GM12878 (cell line): ENCODE measurements at regions not wholly inside any gene's neighbourhood (a gene's known extent, or its start where the extent isn't known, plus 50 kb on each side); places are given as distances from the start of the nearest gene placed in this dataset.

Experiments
- ATAC-seq: fragments of 200-7000 bp; cut with Tn5 transposase; 3 replicates; pipeline ENCODE4 v1.9.1; 2020; ENCODE audit warnings: mild to moderate bottlenecking, moderate library complexity
- BruUV-seq: library from RNA; stranded (reverse); fragments of 400-500 nt; replicated peaks from 2 replicates; lab custom pipeline; 2021; lab: Mats Ljungman, UMichigan
- CTCF ChIA-PET: fragments of 300-600 bp; sonication (Branson Sonifier 250); formaldehyde crosslinking; extraction: SDS; loops from one replicate; lab custom pipeline; 2021; ENCODE audit warnings: inconsistent platforms; lab: Yijun Ruan, JAX
- POLR2A ChIA-PET: fragments of 350-600 bp; formaldehyde crosslinking; extraction: SDS; loops from one replicate; lab custom pipeline; 2021; ENCODE audit warnings: inconsistent platforms; lab: Charles Lee
- RAD21 ChIA-PET: fragments of 300-600 bp; sonication (Branson Sonifier 250); formaldehyde crosslinking; loops from one replicate; lab custom pipeline; 2023; ENCODE audit warnings: antibody characterized with exemption; ENCODE audit not compliant: unreplicated experiment; lab: Charles Lee
- SMC1A ChIA-PET: fragments of 300-600 bp; sonication (Branson Sonifier 250); formaldehyde crosslinking; loops from one replicate; lab custom pipeline; 2023; ENCODE audit not compliant: unreplicated experiment, uncharacterized antibody; lab: Charles Lee
- DNase-seq: peaks from one replicate; pipeline ENCODE4 v3.0.0-alpha.2; 2011; ENCODE audit warnings: low read depth, low spot score
- FAIRE-seq: peaks from 3 replicates; lab custom pipeline; 2011; peaks lifted over from hg19 to GRCh38; lab: Jason Lieb, UNC
- H2AFZ ChIP-seq: 2 replicates; pipeline ENCODE4 v1.6.0; 2011; ENCODE audit warnings: low read depth, low read length, control low read depth; ENCODE audit not compliant: control insufficient read depth
- H3K27ac ChIP-seq: 2 replicates; pipeline ENCODE4 v1.5.1; 2011; ENCODE audit warnings: control low read depth; ENCODE audit not compliant: control insufficient read depth, insufficient read depth
- H3K27me3 ChIP-seq, 2 experiments: replicated peaks in 1 of 2; 2 replicates each; pipeline versions ENCODE4 v1.6.0 to v1.6.1; 2011; ENCODE audit warnings: low read length in 1 of 2; ENCODE audit not compliant: control insufficient read depth in 2 of 2, insufficient read depth in 2 of 2
- H3K36me3 ChIP-seq, 2 experiments: 2 replicates each; pipeline ENCODE4 v1.5.1; 2011; ENCODE audit warnings: low read length in 1 of 2; ENCODE audit not compliant: control insufficient read depth in 2 of 2, insufficient read depth in 2 of 2
- H3K4me1 ChIP-seq: 2 replicates; pipeline ENCODE4 v1.6.1; 2011; ENCODE audit warnings: mild to moderate bottlenecking, low read length, moderate library complexity, mixed read lengths; ENCODE audit not compliant: control insufficient read depth, insufficient read depth
- H3K4me2 ChIP-seq: 2 replicates; pipeline ENCODE4 v1.6.0; 2011; ENCODE audit warnings: control low read depth; ENCODE audit not compliant: control insufficient read depth, insufficient read depth
- H3K4me3 ChIP-seq: fragments of 200-600 bp; sonication (generic); 2 replicates; pipeline ENCODE4 v1.5.1; 2016
- H3K79me2 ChIP-seq: 2 replicates; pipeline ENCODE4 v1.6.0; 2011; ENCODE audit warnings: low read length; ENCODE audit not compliant: control insufficient read depth, insufficient read depth
- H3K9ac ChIP-seq: 2 replicates; pipeline ENCODE4 v1.8.0; 2011; ENCODE audit warnings: low read length, control low read depth, mixed read lengths; ENCODE audit not compliant: control insufficient read depth, insufficient read depth
- H3K9me3 ChIP-seq: replicated peaks from 3 replicates; pipeline ENCODE4 v1.5.1; 2011; ENCODE audit warnings: mild to moderate bottlenecking, low read length; ENCODE audit not compliant: control insufficient read depth, insufficient read depth
- H4K20me1 ChIP-seq: 2 replicates; pipeline ENCODE4 v1.6.0; 2011; ENCODE audit not compliant: control insufficient read depth, insufficient read depth
- ATF2 ChIP-seq: IDR thresholded peaks from 2 replicates; pipeline ENCODE4 v1.6.1; 2012; ENCODE audit warnings: low read length, inconsistent platforms
- BACH1 ChIP-seq: fragments of 450-650 bp; IDR thresholded peaks from 2 replicates; pipeline ENCODE4 v1.6.1; 2017; ENCODE audit warnings: mild to moderate bottlenecking, borderline replicate concordance
- BHLHE40 ChIP-seq, 2 experiments: fragments of 450-650 bp in 1 of 2; IDR thresholded peaks; 2 replicates each; pipeline ENCODE4 v1.6.1; 2011 to 2017; ENCODE audit warnings: low read depth in 2 of 2, borderline replicate concordance in 1 of 2, improper control_type of control experiment in 1 of 2, low read length in 1 of 2, mild to moderate bottlenecking in 1 of 2
- CBX5 ChIP-seq: sonication (generic); IDR thresholded peaks from 2 replicates; pipeline ENCODE4 v1.6.1; 2016; ENCODE audit warnings: low read depth, moderate library complexity, mild to moderate bottlenecking, inconsistent platforms
- CUX1 ChIP-seq: IDR thresholded peaks from 2 replicates; pipeline ENCODE4 v1.6.1; 2012; ENCODE audit warnings: improper control_type of control experiment, low read depth, low read length; ENCODE audit not compliant: insufficient replicate concordance
- FOXM1 ChIP-seq: IDR thresholded peaks from 2 replicates; pipeline ENCODE4 v1.6.1; 2012; ENCODE audit warnings: low read depth, mild to moderate bottlenecking, inconsistent platforms, low read length, moderate library complexity
- IRF3 ChIP-seq: fragments of 450-650 bp; IDR thresholded peaks from 2 replicates; pipeline ENCODE4 v1.6.1; 2014; ENCODE audit warnings: mild to moderate bottlenecking
- MEF2B ChIP-seq: fragments of 450-650 bp; IDR thresholded peaks from 2 replicates; pipeline ENCODE4 v1.6.1; 2018; ENCODE audit warnings: mild to moderate bottlenecking, moderate library complexity; ENCODE audit not compliant: partially characterized antibody, poor library complexity, severe bottlenecking
- MXI1 ChIP-seq: fragments of 150-350 bp; IDR thresholded peaks from 2 replicates; pipeline ENCODE4 v1.6.1; 2011; ENCODE audit warnings: low read depth, mild to moderate bottlenecking, inconsistent platforms, low read length, improper control_type of control experiment
- RAD51 ChIP-seq: fragments of 450-650 bp; IDR thresholded peaks from 2 replicates; pipeline ENCODE4 v1.6.1; 2016; ENCODE audit warnings: moderate library complexity, mild to moderate bottlenecking, inconsistent platforms
- SREBF1 ChIP-seq: IDR thresholded peaks from 2 replicates; pipeline ENCODE4 v1.6.1; 2012; ENCODE audit warnings: mild to moderate bottlenecking, low read length
- ZNF207 ChIP-seq: fragments of 450-650 bp; IDR thresholded peaks from 2 replicates; pipeline ENCODE4 v1.6.1; 2014; ENCODE audit warnings: antibody characterized with exemption, mild to moderate bottlenecking, borderline replicate concordance
- ZNF687 ChIP-seq: fragments of 450-650 bp; IDR thresholded peaks from 2 replicates; pipeline ENCODE4 v1.6.1; 2017; ENCODE audit warnings: mild to moderate bottlenecking, moderate library complexity
- WGBS: methylation state at CpG from one replicate; pipeline ENCODE4 v1.1.6; 2016; ENCODE audit warnings: low lambda C conversion rate; ENCODE audit not compliant: insufficient replicate concordance, insufficient coverage; ENCODE audit errors: missing lambda C conversion rate; 5-methylcytosine and 5-hydroxymethylcytosine counted together
- in situ Hi-C: fragments of 300-500 bp; cut with MboI; formaldehyde crosslinking; loops from 9 replicates; pipeline ENCODE4 v1.14.3; 2018; ENCODE audit warnings: mixed read lengths
- intact Hi-C: fragments of 100-400 bp; cut with micrococcal nuclease; formaldehyde crosslinking; loops from one replicate; pipeline ENCODE4 v1.14.2; 2022; ENCODE audit not compliant: unreplicated experiment

- BruUV-seq, result no TSS peak
- CTCF ChIA-PET, result no interaction called here
- TF ChIP-seq ZNF207, result no peak
- TF ChIP-seq FOXM1, result no peak
- TF ChIP-seq BACH1, result no peak
- no peak for TF ChIP-seq BHLHE40 (IDR thresholded peaks at IDR 0.05; ENCODE audit: borderline replicate concordance in 1 of 2, low read depth in 2 of 2, low read length in 1 of 2)
- TF ChIP-seq CUX1, result no peak
- TF ChIP-seq MXI1, result no peak
- TF ChIP-seq MEF2B, result no peak
- TF ChIP-seq RAD51, result no peak
- TF ChIP-seq ATF2, result no peak
- TF ChIP-seq ZNF687, result no peak
- TF ChIP-seq IRF3, result no peak
- no peak for TF ChIP-seq SREBF1
- TF ChIP-seq CBX5, result no peak
Observed at GRCh38 chr7:125149151-125149550, 219.5 kb upstream of the POT1 start.

More at GRCh38 chr7:125149151-125149550, 219.5 kb upstream of the POT1 start:
- ATAC-seq, result no peak
- no peak for DNase-seq
- intact Hi-C loops (no loop called here), in situ Hi-C loops (no loop called here)
- SMC1A ChIA-PET, result interaction anchor here (1.6 kb wide), 1 partner anchor 89 kb away, joined by 4 read pairs; no protein-coding TSS in a partner anchor
- H3K4me1 ChIP-seq, result no peaks in the 10 kb centered on the region
- FAIRE-seq, result no peak
- H3K36me3 ChIP-seq, result no peaks in the 10 kb centered on the region
- no peak overlapping the region for H3K9ac ChIP-seq
- H3K4me2 ChIP-seq, result no peak overlapping the region
- no peak overlapping the region for H2AFZ ChIP-seq
- no peaks in the 10 kb centered on the region for H3K79me2 ChIP-seq
- no peaks in the 10 kb centered on the region for H4K20me1 ChIP-seq
- no peaks in the 10 kb centered on the region for H3K27me3 ChIP-seq
- WGBS, result 0% methylated on average over 1 of the region's 1 CpG
- POLR2A ChIA-PET, result interaction anchor here (0.5 kb wide), 1 partner anchor 84 kb away, joined by 3 read pairs; no protein-coding TSS in a partner anchor
- H3K9me3 ChIP-seq, result no peaks in the 10 kb centered on the region
- RAD21 ChIA-PET, result no interaction called here
- H3K4me3 ChIP-seq, result no peak overlapping the region
- H3K27ac ChIP-seq, result no peak overlapping the region
